Activated CD4-positive, CD25-positive, alpha-beta regulatory T cell treated with anti-CD3 and anti-CD28 coated beads, Interleukin-2, amount 50 U/mL, for 24 hours (primary cell): ENCODE measurements at regions not wholly inside any gene's neighbourhood (a gene's known extent, or its start where the extent isn't known, plus 50 kb on each side); places are given as distances from the start of the nearest gene placed in this dataset.
"Not testable (repeated sequence)": the region's sequence is repeated elsewhere in the genome, so short reads cannot be mapped to it uniquely, and the experiment has no call there.

Experiments used
- ATAC-seq, 2 donors: fragments of 150-1000 bp; cut with Tn5 transposase; one replicate each; pipeline ENCODE4 v1.10.0; 2021; ENCODE audit warnings: mild to moderate bottlenecking in 1 of 2, moderate library complexity in 1 of 2

GRCh38 chr5:29568028-29568427 is 1625.5 kb upstream of the CDH6 start:
- no peak for ATAC-seq

- no peak for ATAC-seq
These were observed 1631.9 kb upstream of the CDH6 start for GRCh38 chr5:29561564-29561963.

GRCh38 chr5:29550523-29550922 is 1643.0 kb upstream of the CDH6 start:
- ATAC-seq = no peak

GRCh38 chr5:29548262-29548661 is 1645.2 kb upstream of the CDH6 start:
- no peak for ATAC-seq

- ATAC-seq = no peak
These were observed 1646.1 kb upstream of the CDH6 start for GRCh38 chr5:29547236-29547865.

- no peak for ATAC-seq
These were observed 1650.0 kb upstream of the CDH6 start for GRCh38 chr5:29543501-29543900.

- no peak for ATAC-seq
These were observed 1669.3 kb upstream of the CDH6 start for GRCh38 chr5:29524227-29524626.

GRCh38 chr5:29518176-29518575 is 1675.3 kb upstream of the CDH6 start:
- ATAC-seq = no peak

GRCh38 chr5:29516224-29516623 is 1677.3 kb upstream of the CDH6 start:
- no peak for ATAC-seq

GRCh38 chr5:29508131-29508530 is 1685.4 kb upstream of the CDH6 start:
- ATAC-seq = no peak

- no peak for ATAC-seq
These were observed 1689.1 kb upstream of the CDH6 start for GRCh38 chr5:29504411-29504810.

GRCh38 chr5:29498860-29499259 is 1694.6 kb upstream of the CDH6 start:
- ATAC-seq = no peak

- ATAC-seq = no peak
These were observed 1695.1 kb upstream of the CDH6 start for GRCh38 chr5:29498412-29498811.

GRCh38 chr5:29485333-29485732 is 1708.2 kb upstream of the CDH6 start:
- no peak for ATAC-seq

GRCh38 chr5:29469581-29469980 is 1723.9 kb upstream of the CDH6 start:
- no peak for ATAC-seq

GRCh38 chr5:29462241-29462640 is 1731.2 kb upstream of the CDH6 start:
- no peak for ATAC-seq

- ATAC-seq = no peak
These were observed 1732.4 kb upstream of the CDH6 start for GRCh38 chr5:29460971-29461559.

- ATAC-seq = not testable (repeated sequence)
These were observed 1742.5 kb upstream of the CDH6 start for GRCh38 chr5:29451004-29451403.

- ATAC-seq = no peak
These were observed 1778.8 kb upstream of the CDH6 start for GRCh38 chr5:29414681-29415080.

- ATAC-seq = no peak
These were observed 1780.5 kb upstream of the CDH6 start for GRCh38 chr5:29412979-29413378.

- ATAC-seq = no peak
These were observed 1791.2 kb upstream of the CDH6 start for GRCh38 chr5:29402270-29402669.

- ATAC-seq = no peak
These were observed 1803.5 kb upstream of the CDH6 start for GRCh38 chr5:29389993-29390392.

GRCh38 chr5:29387384-29387783 is 1806.1 kb upstream of the CDH6 start:
- no peak for ATAC-seq

GRCh38 chr5:29382780-29383179 is 1810.7 kb upstream of the CDH6 start:
- ATAC-seq = no peak

- ATAC-seq = no peak
These were observed 1813.5 kb upstream of the CDH6 start for GRCh38 chr5:29380029-29380428.
